Endothelial cell of umbilical vein (primary cell): ENCODE measurements at regions not wholly inside any gene's neighbourhood (a gene's known extent, or its start where the extent isn't known, plus 50 kb on each side); places are given as distances from the start of the nearest gene placed in this dataset.

Experiments used
- BruUV-seq: library from RNA; stranded (reverse); fragments of 400-500 nt; replicated peaks from 2 replicates; lab custom pipeline; 2021; lab: Mats Ljungman, UMichigan
- CTCF ChIA-PET: fragments of 300-600, 350-600 bp; sonication (Branson Sonifier 250); formaldehyde crosslinking; loops from one replicate; lab custom pipeline; 2021; ENCODE audit warnings: antibody characterized with exemption, inconsistent platforms; lab: Charles Lee
- POLR2A ChIA-PET: fragments of 300-600, 350-600 bp; sonication (Branson Sonifier 250); formaldehyde crosslinking; loops from one replicate; lab custom pipeline; 2021; ENCODE audit warnings: antibody characterized with exemption, inconsistent platforms; lab: Charles Lee
- DNase-seq: peaks from one replicate; pipeline ENCODE4 v3.0.0-alpha.2; 2011; ENCODE audit warnings: low read depth, low spot score
- FAIRE-seq: peaks from 2 replicates; lab custom pipeline; 2011; peaks lifted over from hg19 to GRCh38; lab: Jason Lieb, UNC
- H2AFZ ChIP-seq: 2 replicates; pipeline ENCODE4 v1.6.0; 2012; ENCODE audit warnings: low read depth, low read length, control low read depth, inconsistent platforms
- H3K27ac ChIP-seq: 2 replicates; pipeline ENCODE4 v1.5.1; 2011; ENCODE audit warnings: low read depth, mild to moderate bottlenecking, control low read depth, low read length, moderate library complexity; ENCODE audit not compliant: insufficient read depth
- H3K27me3 ChIP-seq, 2 experiments: 2 replicates each; pipeline versions ENCODE4 v1.6.0 to v1.6.1; 2011; ENCODE audit warnings: low read length in 2 of 2, mixed read lengths in 1 of 2; ENCODE audit not compliant: control insufficient read depth in 2 of 2, insufficient read depth in 2 of 2
- H3K36me3 ChIP-seq, 2 experiments: 2 replicates in 1 of 2; 3 replicates in 1 of 2; pipeline ENCODE4 v1.5.1; 2011; ENCODE audit warnings: low read length in 2 of 2, mild to moderate bottlenecking in 1 of 2, moderate library complexity in 1 of 2; ENCODE audit not compliant: control insufficient read depth in 2 of 2, insufficient read depth in 2 of 2; ENCODE audit errors: extremely low read depth in 1 of 2
- H3K4me1 ChIP-seq: 3 replicates; pipeline ENCODE4 v1.5.1; 2011; ENCODE audit warnings: mild to moderate bottlenecking, low read length; ENCODE audit not compliant: control insufficient read depth, insufficient read depth; ENCODE audit errors: extremely low read depth
- H3K4me2 ChIP-seq: 2 replicates; pipeline ENCODE4 v1.6.1; 2011; ENCODE audit warnings: low read length, control low read depth, mixed read lengths; ENCODE audit not compliant: insufficient read depth
- H3K4me3 ChIP-seq, 3 experiments: fragments of 200-600 bp in 1 of 3; sonication (generic), shearing (Covaris generic) in 1 of 3; replicated peaks in 1 of 3; 2 replicates each; pipeline ENCODE4 v1.5.1; 2011 to 2016; ENCODE audit warnings: control low read depth in 3 of 3, low read length in 3 of 3, mild to moderate bottlenecking in 2 of 3, inconsistent platforms in 1 of 3, low read depth in 1 of 3, moderate library complexity in 1 of 3; ENCODE audit not compliant: insufficient read depth in 1 of 3
- H3K79me2 ChIP-seq: 2 replicates; pipeline ENCODE4 v1.6.0; 2012; ENCODE audit warnings: low read length, inconsistent platforms; ENCODE audit not compliant: control insufficient read depth, insufficient read depth
- H3K9ac ChIP-seq: replicated peaks from 2 replicates; pipeline ENCODE3; 2011; ENCODE audit warnings: low read length, control low read depth; ENCODE audit not compliant: insufficient read depth; ENCODE audit errors: extremely low read depth
- H3K9me1 ChIP-seq: replicated peaks from 3 replicates; pipeline ENCODE4 v1.6.0; 2011; ENCODE audit warnings: mild to moderate bottlenecking, low read length; ENCODE audit not compliant: control insufficient read depth, insufficient read depth; ENCODE audit errors: extremely low read depth
- H3K9me3 ChIP-seq: replicated peaks from 2 replicates; pipeline ENCODE4 v1.5.1; 2012; ENCODE audit warnings: low read length, inconsistent platforms; ENCODE audit not compliant: control insufficient read depth, insufficient read depth
- H4K20me1 ChIP-seq: replicated peaks from 2 replicates; pipeline ENCODE3; 2011; ENCODE audit warnings: mild to moderate bottlenecking, low read length; ENCODE audit not compliant: control insufficient read depth, insufficient read depth; ENCODE audit errors: extremely low read depth
- CTCF ChIP-seq, 2 donors: IDR thresholded peaks; 1 replicate in 1 of 2; 2 replicates in 1 of 2; pipeline ENCODE4 v1.5.1; 2011; ENCODE audit warnings: low read length in 2 of 2, mild to moderate bottlenecking in 2 of 2, moderate library complexity in 2 of 2, control low read depth in 1 of 2, inconsistent platforms in 1 of 2, low read depth in 1 of 2; ENCODE audit not compliant: insufficient read depth in 1 of 2; ENCODE audit errors: extremely low read depth in 1 of 2
- EZH2 ChIP-seq: IDR thresholded peaks from 2 replicates; pipeline ENCODE4 v1.6.1; 2012; ENCODE audit warnings: borderline replicate concordance, low read depth, mild to moderate bottlenecking, moderate library complexity, low read length, inconsistent platforms; ENCODE audit not compliant: severe bottlenecking
- FOS ChIP-seq: IDR thresholded peaks from 2 replicates; pipeline ENCODE4 v1.6.1; 2011; ENCODE audit warnings: mild to moderate bottlenecking, low read length, moderate library complexity, borderline replicate concordance; ENCODE audit not compliant: insufficient read depth
- GATA2 ChIP-seq: IDR thresholded peaks from 2 replicates; pipeline ENCODE4 v1.7.0; 2011; ENCODE audit warnings: low read depth, mild to moderate bottlenecking, moderate library complexity, mixed read lengths, low read length; ENCODE audit not compliant: insufficient read length, insufficient read depth
- JUN ChIP-seq: IDR thresholded peaks from 2 replicates; pipeline ENCODE4 v1.6.1; 2011; ENCODE audit warnings: borderline replicate concordance, low read depth; ENCODE audit not compliant: insufficient read length, insufficient read depth
- MAX ChIP-seq: IDR thresholded peaks from 2 replicates; pipeline ENCODE4 v1.6.1; 2011; ENCODE audit not compliant: insufficient read depth, insufficient read length
- MYC ChIP-seq: IDR thresholded peaks from one replicate; pipeline ENCODE4 v1.6.1; 2011; ENCODE audit warnings: mild to moderate bottlenecking, low read depth, low read length
- POLR2A ChIP-seq: IDR thresholded peaks from 2 replicates; pipeline ENCODE4 v1.6.1; 2012; ENCODE audit warnings: low read depth, mild to moderate bottlenecking, control low read depth, low read length
- POLR2AphosphoS5 ChIP-seq: IDR thresholded peaks from 2 replicates; pipeline ENCODE4 v1.6.1; 2012; ENCODE audit warnings: low read depth, mild to moderate bottlenecking, control low read depth, low read length, moderate library complexity; ENCODE audit not compliant: insufficient read depth
- dilution Hi-C: fragments of 300-500 bp; cut with MboI; formaldehyde crosslinking; loops from one replicate; pipeline ENCODE4 v1.15.0; 2019; ENCODE audit warnings: low sequenced_read_pairs; ENCODE audit not compliant: extremely low pct_ligation_motif_present
- intact Hi-C: fragments of 100-400 bp; cut with micrococcal nuclease; formaldehyde crosslinking; loops from one replicate; pipeline ENCODE4 v1.10.0; 2022

GRCh38 chr22:49685686-49686085 is 142.0 kb downstream of the BRD1 start:
- Histone ChIP-seq H3K9me1 (no peaks in the 10 kb centered on the region), H2AFZ (no peak overlapping the region), H3K27ac (no peak overlapping the region), H3K36me3 (no peaks in the 10 kb centered on the region), H3K4me3 (no peak overlapping the region), H3K79me2 (no peaks in the 10 kb centered on the region), H3K4me2 (no peak overlapping the region), H3K9ac (no peak overlapping the region), H3K9me3 (no peaks in the 10 kb centered on the region), H4K20me1 (no peaks in the 10 kb centered on the region), H3K4me1 (no peaks in the 10 kb centered on the region), H3K27me3 (peaks cover 0 to 2% of the 10 kb centered on the region in 2 experiments)
- BruUV-seq = no TSS peak
- POLR2A ChIA-PET = no interaction called here
- TF ChIP-seq JUN (no peak), FOS (no peak), CTCF (IDR thresholded peaks at IDR 0.05; ENCODE audit: extremely low read depth in 1 of 2, insufficient read depth in 1 of 2, low read depth in 1 of 2, low read length in 2 of 2) (no peak), POLR2A (no peak), POLR2AphosphoS5 (no peak), EZH2 (no peak), GATA2 (no peak), MAX (no peak), MYC (no peak)
- dilution Hi-C loops (no loop called here), intact Hi-C loops (no loop called here)
- FAIRE-seq = no peak
- CTCF ChIA-PET = no interaction called here
- no peak for DNase-seq
